H1 (cell line): ENCODE measurements at regions not wholly inside any gene's neighbourhood (a gene's known extent, or its start where the extent isn't known, plus 50 kb on each side); places are given as distances from the start of the nearest gene placed in this dataset.

ENCODE experiments used
- CTCF ChIA-PET: fragments of 300-600 bp; sonication (Branson Sonifier 250); formaldehyde crosslinking; loops from one replicate; lab custom pipeline; 2021; ENCODE audit not compliant: partially characterized antibody; lab: Charles Lee
- POLR2A ChIA-PET: fragments of 300-600 bp; sonication (Branson Sonifier 250); formaldehyde crosslinking; loops from one replicate; lab custom pipeline; 2021; ENCODE audit warnings: inconsistent platforms; ENCODE audit not compliant: partially characterized antibody; lab: Charles Lee
- DNase-seq, 2 experiments: peaks; one replicate each; pipeline versions ENCODE4 v3.0.0 to v3.0.0-alpha.2; 2010 to 2022; ENCODE audit warnings: low spot score in 2 of 2, low read depth in 1 of 2, mixed read lengths in 1 of 2
- FAIRE-seq: peaks from 2 replicates; lab custom pipeline; 2011; peaks lifted over from hg19 to GRCh38; lab: Jason Lieb, UNC
- H2AFZ ChIP-seq: 2 replicates; pipeline ENCODE4 v1.8.1; 2012; ENCODE audit warnings: low read length, inconsistent platforms
- H2AK5ac ChIP-seq: 2 replicates; pipeline ENCODE4 v1.6.1; 2013; ENCODE audit warnings: low read depth, low read length
- H2BK120ac ChIP-seq: replicated peaks from 2 replicates; pipeline ENCODE3; 2013; ENCODE audit warnings: low read depth, low read length, inconsistent platforms
- H2BK12ac ChIP-seq: 2 replicates; pipeline ENCODE4 v1.6.1; 2013; ENCODE audit warnings: low read depth, low read length
- H2BK15ac ChIP-seq: 2 replicates; pipeline ENCODE4 v1.6.1; 2013; ENCODE audit warnings: low read length
- H2BK20ac ChIP-seq: 2 replicates; pipeline ENCODE4 v1.6.1; 2013; ENCODE audit warnings: low read length
- H2BK5ac ChIP-seq: 2 replicates; pipeline ENCODE4 v1.6.1; 2013; ENCODE audit warnings: low read depth, low read length
- H3K14ac ChIP-seq: 2 replicates; pipeline ENCODE4 v1.6.1; 2013; ENCODE audit warnings: inconsistent platforms; ENCODE audit not compliant: insufficient read length
- H3K18ac ChIP-seq: 2 replicates; pipeline ENCODE4 v1.6.1; 2013; ENCODE audit warnings: low read length; ENCODE audit errors: extremely low read depth
- H3K23ac ChIP-seq: 2 replicates; pipeline ENCODE4 v1.6.1; 2013; ENCODE audit warnings: inconsistent platforms; ENCODE audit not compliant: insufficient read length
- H3K23me2 ChIP-seq: 2 replicates; pipeline ENCODE4 v1.6.1; 2013; ENCODE audit warnings: low read depth, low read length
- H3K27ac ChIP-seq: 2 replicates; pipeline ENCODE4 v1.6.1; 2011; ENCODE audit warnings: low read depth, low read length, inconsistent platforms
- H3K27me3 ChIP-seq, 4 experiments: replicated peaks in 1 of 4; 1 replicate in 1 of 4; 2 replicates in 3 of 4; pipeline versions ENCODE4 v1.6.1 to v1.8.1; 2011 to 2013; ENCODE audit warnings: low read length in 3 of 4, mild to moderate bottlenecking in 3 of 4, inconsistent platforms in 2 of 4, mixed read lengths in 2 of 4, moderate library complexity in 1 of 4; ENCODE audit not compliant: control insufficient read depth in 3 of 4, insufficient read depth in 3 of 4; ENCODE audit errors: extremely low read depth in 1 of 4
- H3K36me3 ChIP-seq, 4 experiments: 2 replicates each; pipeline versions ENCODE4 v1.6.1 to v1.8.1; 2011 to 2013; ENCODE audit warnings: mild to moderate bottlenecking in 4 of 4, low read length in 3 of 4, moderate library complexity in 2 of 4, control low read depth in 1 of 4, inconsistent platforms in 1 of 4; ENCODE audit not compliant: insufficient read depth in 4 of 4, control insufficient read depth in 2 of 4
- H3K4ac ChIP-seq: replicated peaks from 2 replicates; pipeline ENCODE3; 2013; ENCODE audit warnings: low read length, low read depth, mixed read lengths, inconsistent platforms; ENCODE audit not compliant: insufficient read length
- H3K4me1 ChIP-seq, 4 experiments: replicated peaks in 1 of 4; 1 replicate in 1 of 4; 2 replicates in 3 of 4; pipeline versions ENCODE4 v1.6.1 to v1.8.1; 2011 to 2013; ENCODE audit warnings: low read length in 3 of 4, inconsistent platforms in 2 of 4, mixed read lengths in 1 of 4; ENCODE audit not compliant: insufficient read depth in 4 of 4, control insufficient read depth in 3 of 4
- H3K4me2 ChIP-seq, 2 experiments: 2 replicates each; pipeline versions ENCODE4 v1.6.1 to v1.8.1; 2011 to 2013; ENCODE audit warnings: low read depth in 2 of 2, low read length in 2 of 2, control low read depth in 1 of 2, inconsistent platforms in 1 of 2, mild to moderate bottlenecking in 1 of 2; ENCODE audit not compliant: insufficient read depth in 1 of 2
- H3K4me3 ChIP-seq, 4 experiments: fragments of 200-600, 300-600 bp in 1 of 4; sonication (generic), shearing (Covaris generic), sonication (Bioruptor Twin) in 1 of 4; 2 replicates each; pipeline versions ENCODE4 v1.5.1 to v1.8.1; 2011 to 2016; ENCODE audit warnings: low read length in 4 of 4, low read depth in 3 of 4, control low read depth in 2 of 4, inconsistent platforms in 2 of 4, mild to moderate bottlenecking in 2 of 4, mixed read lengths in 1 of 4, moderate library complexity in 1 of 4; ENCODE audit not compliant: insufficient read depth in 2 of 4; ENCODE audit errors: extremely low read depth in 1 of 4
- H3K56ac ChIP-seq: replicated peaks from 2 replicates; pipeline ENCODE3; 2013; ENCODE audit warnings: low read depth, mild to moderate bottlenecking, mixed read lengths, low read length, inconsistent platforms; ENCODE audit not compliant: insufficient read length
- H3K79me1 ChIP-seq: 2 replicates; pipeline ENCODE4 v1.6.1; 2013; ENCODE audit warnings: low read depth, low read length, control low read depth
- H3K79me2 ChIP-seq, 2 experiments: 2 replicates each; pipeline versions ENCODE4 v1.6.1 to v1.8.1; 2012 to 2013; ENCODE audit warnings: low read length in 2 of 2, mild to moderate bottlenecking in 2 of 2, inconsistent platforms in 1 of 2; ENCODE audit not compliant: insufficient read depth in 2 of 2, control insufficient read depth in 1 of 2
- H3K9ac ChIP-seq, 4 experiments: replicated peaks in 1 of 4; 1 replicate in 1 of 4; 2 replicates in 3 of 4; pipeline versions ENCODE4 v1.6.1 to v1.8.1; 2011 to 2013; ENCODE audit warnings: low read depth in 3 of 4, low read length in 3 of 4, control low read depth in 2 of 4, mild to moderate bottlenecking in 2 of 4, moderate library complexity in 2 of 4, inconsistent platforms in 1 of 4; ENCODE audit errors: extremely low read depth in 1 of 4
- H3K9me3 ChIP-seq, 2 experiments: 2 replicates each; pipeline versions ENCODE4 v1.6.1 to v1.8.1; 2012 to 2013; ENCODE audit warnings: mild to moderate bottlenecking in 2 of 2, moderate library complexity in 2 of 2, control low read depth in 1 of 2, inconsistent platforms in 1 of 2, low read depth in 1 of 2, low read length in 1 of 2, mixed read lengths in 1 of 2; ENCODE audit not compliant: insufficient read depth in 2 of 2
- H4K20me1 ChIP-seq, 2 experiments: replicated peaks in 1 of 2; 2 replicates each; pipeline versions ENCODE3 to v1.8.1; 2011 to 2013; ENCODE audit warnings: inconsistent platforms in 2 of 2, low read length in 2 of 2, mild to moderate bottlenecking in 1 of 2; ENCODE audit not compliant: insufficient read depth in 2 of 2, control insufficient read depth in 1 of 2
- H4K5ac ChIP-seq: 2 replicates; pipeline ENCODE4 v1.6.1; 2013; ENCODE audit warnings: low read length, low read depth, mixed read lengths, inconsistent platforms; ENCODE audit not compliant: insufficient read length
- H4K8ac ChIP-seq: 2 replicates; pipeline ENCODE4 v1.8.0; 2013; ENCODE audit warnings: mild to moderate bottlenecking, moderate library complexity, low read length, inconsistent platforms; ENCODE audit not compliant: insufficient read depth; ENCODE audit errors: extremely low read depth
- H4K91ac ChIP-seq: replicated peaks from 2 replicates; pipeline ENCODE3; 2013; ENCODE audit warnings: low read length, mixed read lengths, inconsistent platforms; ENCODE audit not compliant: insufficient read length
- NRF1 ChIP-seq: IDR thresholded peaks from 2 replicates; pipeline ENCODE4 v1.6.1; 2011; ENCODE audit warnings: mild to moderate bottlenecking, low read depth, low read length, improper control_type of control experiment
- POU5F1 ChIP-seq: IDR thresholded peaks from 2 replicates; pipeline ENCODE4 v1.6.1; 2011; ENCODE audit warnings: low read depth, mild to moderate bottlenecking, low read length, moderate library complexity
- SP1 ChIP-seq: IDR thresholded peaks from 2 replicates; pipeline ENCODE4 v1.6.1; 2011; ENCODE audit warnings: low read depth, low read length
- SRF ChIP-seq: IDR thresholded peaks from 2 replicates; pipeline ENCODE4 v1.6.1; 2011; ENCODE audit warnings: mild to moderate bottlenecking, low read depth, low read length, moderate library complexity
- TAF1 ChIP-seq: IDR thresholded peaks from 2 replicates; pipeline ENCODE4 v1.6.1; 2011; ENCODE audit warnings: mild to moderate bottlenecking, low read depth, low read length
- WGBS, 2 experiments: shearing (Covaris generic) in 1 of 2; methylation state at CpG; one replicate each; pipeline versions ENCODE4 v1.1.6 to v1.1.7; 2013 to 2015; ENCODE audit warnings: low lambda C conversion rate in 2 of 2, mixed read lengths in 2 of 2, inconsistent platforms in 1 of 2, low coverage in 1 of 2, missing lambda C conversion rate in 1 of 2; ENCODE audit not compliant: insufficient replicate concordance in 2 of 2, insufficient coverage in 1 of 2, insufficient read length in 1 of 2; ENCODE audit errors: extremely low coverage in 1 of 2, missing lambda C conversion rate in 1 of 2; 5-methylcytosine and 5-hydroxymethylcytosine counted together

DNA sequence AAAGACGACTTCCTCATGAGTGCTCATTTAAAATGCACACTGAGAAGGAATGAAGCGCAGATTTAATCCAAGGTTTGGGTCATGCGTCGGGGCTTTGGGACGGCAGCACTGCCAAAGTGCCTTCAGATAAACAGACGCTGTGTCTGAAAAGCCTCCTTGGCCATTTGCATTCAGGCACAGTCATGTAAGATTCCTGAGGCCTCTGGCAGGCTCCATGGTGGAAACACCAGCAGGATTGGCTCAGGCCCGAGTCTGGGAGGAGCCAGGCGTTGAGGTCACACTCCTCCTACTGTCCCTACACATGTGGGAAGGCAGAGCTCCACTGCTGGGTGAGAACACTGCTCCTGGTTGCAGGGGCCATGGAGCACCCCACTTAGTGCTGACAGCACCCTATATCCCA, 113.3 kb upstream of the KL start:
- POLR2A ChIA-PET = no interaction called here
- Histone ChIP-seq H3K79me2 (no peaks in the 10 kb centered on the region), H2BK120ac (no peak overlapping the region), H3K56ac (no peak overlapping the region), H3K4me1 (peaks cover 0 to 7% (median 4%) of the 10 kb centered on the region in 4 experiments; a peak in 4 of 7 replicates), H2AK5ac (no peak overlapping the region), H3K36me3 (no peaks in the 10 kb centered on the region), H2BK15ac (no peak overlapping the region), H3K9ac (no peak overlapping the region), H4K20me1 (no peaks in the 10 kb centered on the region), H2BK5ac (no peak overlapping the region), H3K79me1 (no peaks in the 10 kb centered on the region), H2BK20ac (no peak overlapping the region), H3K23me2 (no peaks in the 10 kb centered on the region), H4K8ac (no peak overlapping the region), H3K23ac (no peak overlapping the region), H4K5ac (no peak overlapping the region), H3K18ac (no peak overlapping the region), H2AFZ (peak overlapping the region; percentile 67), H3K14ac (no peak overlapping the region), H3K4me3 (no peak overlapping the region), H3K27ac (no peak overlapping the region), H3K4ac (no peak overlapping the region), H3K27me3 (no peaks in the 10 kb centered on the region), H3K4me2 (no peak overlapping the region), H3K9me3 (no peaks in the 10 kb centered on the region), H4K91ac (no peak overlapping the region), H2BK12ac (no peak overlapping the region; the same call in 1 of the 2 replicates)
- DNase-seq (no peak), FAIRE-seq (no peak)
- TF ChIP-seq POU5F1 (no peak), TAF1 (no peak), SP1 (no peak), NRF1 (no peak), SRF (no peak)
- WGBS, 2 experiments = 87% methylated on average over 8 of the region's 8 CpGs; no CpG with 5 or more reads in 1 of the 2 experiments
- CTCF ChIA-PET = interaction anchor here (4.0 kb wide), 1 partner anchor 10 kb away, joined by 20 read pairs; no protein-coding TSS in a partner anchor
